GM12891 (cell line): ENCODE measurements at regions not wholly inside any gene's neighbourhood (a gene's known extent, or its start where the extent isn't known, plus 50 kb on each side); places are given as distances from the start of the nearest gene placed in this dataset.

Source experiments
- PAX5 ChIP-seq: IDR thresholded peaks from 2 replicates; pipeline ENCODE4 v1.6.1; 2011; ENCODE audit warnings: low read length, moderate library complexity, mild to moderate bottlenecking; ENCODE audit not compliant: insufficient read depth, severe bottlenecking
- POLR2A ChIP-seq: IDR thresholded peaks from 2 replicates; pipeline ENCODE4 v1.6.1; 2011; ENCODE audit warnings: low read depth, low read length, control low read depth
- POLR2AphosphoS5 ChIP-seq: IDR thresholded peaks from 2 replicates; pipeline ENCODE4 v1.6.1; 2011; ENCODE audit warnings: low read depth, low read length, control low read depth
- POU2F2 ChIP-seq: IDR thresholded peaks from 2 replicates; pipeline ENCODE4 v1.6.1; 2011; ENCODE audit warnings: low read depth, mild to moderate bottlenecking, control low read depth, low read length, moderate library complexity
- SPI1 ChIP-seq: IDR thresholded peaks from 2 replicates; pipeline ENCODE4 v1.6.1; 2011; ENCODE audit warnings: low read depth, low read length, control low read depth
- TAF1 ChIP-seq: IDR thresholded peaks from 2 replicates; pipeline ENCODE4 v1.6.1; 2011; ENCODE audit warnings: low read depth, low read length, control low read depth

- TF ChIP-seq POLR2A (no peak), TAF1 (no peak), POLR2AphosphoS5 (no peak), PAX5 (no peak), SPI1 (no peak), POU2F2 (no peak)
Observed at GRCh38 chr2:67165523-67165990, 231.6 kb upstream of the ETAA1 start.
